ENCODE measurements at regions not wholly inside any gene's neighbourhood (a gene's known extent, or its start where the extent isn't known, plus 50 kb on each side); places are given as distances from the start of the nearest gene placed in this dataset.

DNA sequence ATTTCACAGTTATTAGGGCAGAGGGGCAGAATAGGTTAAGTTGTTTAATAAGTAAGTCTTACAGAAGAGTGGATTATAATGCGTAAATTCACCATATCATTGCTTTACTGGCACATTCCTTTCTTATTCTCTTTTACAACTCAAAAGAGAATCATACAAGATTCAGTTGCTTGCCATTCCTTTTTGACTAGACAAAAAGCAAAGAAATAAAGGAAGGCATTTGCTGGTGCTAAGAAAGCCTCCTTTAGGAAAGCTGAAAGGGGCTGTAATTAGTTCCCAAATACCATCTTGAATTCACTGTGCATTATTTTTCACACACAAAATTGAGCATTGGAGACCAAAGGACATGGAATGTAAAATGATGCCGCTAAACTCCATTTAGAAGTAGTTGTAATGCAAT is 499.3 kb downstream of the NXPH1 start:
- TF ChIP-seq, protein P1, sequence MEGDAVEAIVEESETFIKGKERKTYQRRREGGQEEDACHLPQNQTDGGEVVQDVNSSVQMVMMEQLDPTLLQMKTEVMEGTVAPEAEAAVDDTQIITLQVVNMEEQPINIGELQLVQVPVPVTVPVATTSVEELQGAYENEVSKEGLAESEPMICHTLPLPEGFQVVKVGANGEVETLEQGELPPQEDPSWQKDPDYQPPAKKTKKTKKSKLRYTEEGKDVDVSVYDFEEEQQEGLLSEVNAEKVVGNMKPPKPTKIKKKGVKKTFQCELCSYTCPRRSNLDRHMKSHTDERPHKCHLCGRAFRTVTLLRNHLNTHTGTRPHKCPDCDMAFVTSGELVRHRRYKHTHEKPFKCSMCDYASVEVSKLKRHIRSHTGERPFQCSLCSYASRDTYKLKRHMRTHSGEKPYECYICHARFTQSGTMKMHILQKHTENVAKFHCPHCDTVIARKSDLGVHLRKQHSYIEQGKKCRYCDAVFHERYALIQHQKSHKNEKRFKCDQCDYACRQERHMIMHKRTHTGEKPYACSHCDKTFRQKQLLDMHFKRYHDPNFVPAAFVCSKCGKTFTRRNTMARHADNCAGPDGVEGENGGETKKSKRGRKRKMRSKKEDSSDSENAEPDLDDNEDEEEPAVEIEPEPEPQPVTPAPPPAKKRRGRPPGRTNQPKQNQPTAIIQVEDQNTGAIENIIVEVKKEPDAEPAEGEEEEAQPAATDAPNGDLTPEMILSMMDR (conservative IDR thresholded peaks at IDR 0.05) = no peak
- H3K27ac ChIP-seq = no peak overlapping the region

DNA sequence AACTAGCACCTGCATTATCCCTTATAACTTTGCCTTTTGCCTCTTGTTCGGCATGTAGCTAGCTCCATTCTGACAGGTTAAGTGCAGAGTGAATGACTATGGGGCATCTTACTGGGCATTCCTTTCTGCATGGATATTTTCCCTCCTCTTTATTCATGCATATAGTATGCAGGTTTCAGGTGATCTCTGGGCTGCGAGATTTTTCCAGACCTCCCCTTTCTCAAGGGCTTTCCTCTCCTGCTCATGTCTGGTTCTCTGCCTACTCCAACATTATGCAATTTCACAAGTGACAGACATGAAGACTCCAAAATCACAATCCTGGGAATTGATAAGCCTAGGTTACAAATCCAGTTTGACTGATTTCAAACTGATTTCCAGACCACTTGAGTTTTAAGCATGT is 503.8 kb downstream of the NXPH1 start:
- TF ChIP-seq, protein P1 (conservative IDR thresholded peaks at IDR 0.05) = no peak
- H3K27ac ChIP-seq = no peak overlapping the region

DNA sequence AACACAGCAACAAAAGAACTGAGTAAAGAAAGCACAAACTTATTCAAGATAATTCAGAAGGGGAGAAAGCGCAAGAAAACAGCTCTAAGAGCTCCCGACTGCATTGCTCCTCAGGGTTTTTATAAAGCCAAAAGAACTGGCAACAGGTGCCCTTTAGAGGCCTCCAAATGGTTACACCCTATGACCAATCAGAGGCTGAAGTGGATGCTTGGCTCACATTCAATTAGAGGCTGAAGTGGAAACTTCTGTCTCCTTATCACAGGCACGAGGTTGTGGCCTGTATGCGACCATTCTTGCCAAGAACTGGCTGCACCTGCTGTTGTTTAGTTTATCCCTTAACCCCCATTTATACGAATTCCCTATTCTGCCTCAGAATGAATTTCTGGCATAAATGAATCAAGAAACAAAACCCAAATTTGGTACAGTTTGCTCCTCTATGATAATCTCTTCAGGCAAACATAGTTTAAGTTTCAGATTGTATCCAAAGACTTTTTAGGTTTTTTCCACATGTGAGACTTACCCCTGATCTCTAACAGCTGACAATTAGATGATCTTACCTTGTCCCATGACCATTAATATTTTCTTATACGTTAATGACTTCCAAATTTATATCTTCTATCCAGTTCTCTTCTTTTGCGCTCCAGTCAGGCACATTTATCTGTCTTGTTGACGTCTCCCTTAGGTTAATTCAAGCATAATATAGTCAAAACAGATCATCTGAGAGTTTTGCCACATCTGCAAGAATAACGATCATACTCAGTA is 504.8 kb downstream of the NXPH1 start:
- H3K27ac ChIP-seq = no peak overlapping the region
- TF ChIP-seq, protein P1 (conservative IDR thresholded peaks at IDR 0.05) = no peak

DNA sequence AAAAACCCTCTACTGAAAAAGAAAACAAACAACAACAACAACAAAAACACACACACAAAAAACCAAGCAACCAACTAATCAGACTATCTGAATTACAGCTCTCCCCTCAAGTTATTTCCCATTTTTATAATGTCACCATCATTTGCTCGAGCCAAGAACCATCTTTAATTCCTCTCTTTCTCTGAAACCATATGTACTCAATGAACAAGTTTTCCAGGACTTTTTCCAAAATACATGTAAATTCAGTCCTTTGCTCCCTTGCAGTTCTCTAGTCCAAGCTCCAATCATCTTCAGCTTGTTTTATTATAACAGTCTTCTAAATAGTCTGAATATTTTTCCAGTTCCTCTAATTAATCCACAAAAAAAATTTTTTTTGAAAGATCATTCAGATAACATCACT is 506.0 kb downstream of the NXPH1 start:
- no peak overlapping the region for H3K27ac ChIP-seq
- TF ChIP-seq, protein P1 (conservative IDR thresholded peaks at IDR 0.05) = no peak

DNA sequence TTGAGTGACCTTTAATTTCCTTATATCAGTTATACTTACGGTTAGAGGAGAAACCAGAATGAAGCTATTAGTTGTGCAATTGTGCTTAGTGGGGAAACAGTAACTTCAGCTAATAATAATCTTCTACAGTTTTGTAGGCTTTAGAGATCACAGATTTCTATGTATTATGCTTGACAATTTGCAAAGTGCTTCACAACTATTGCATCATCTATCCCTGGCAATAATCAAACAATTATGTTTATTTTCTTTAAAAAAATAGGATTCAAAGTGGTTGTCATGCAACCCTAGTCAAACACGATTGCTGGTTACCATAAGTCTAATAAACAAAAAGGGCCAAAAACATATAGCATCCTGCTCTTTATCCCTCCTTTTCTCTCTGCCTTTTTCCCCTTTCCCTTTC is 530.3 kb downstream of the NXPH1 start:
- H3K27ac ChIP-seq = no peak overlapping the region
- TF ChIP-seq, protein P1 (conservative IDR thresholded peaks at IDR 0.05) = no peak

DNA sequence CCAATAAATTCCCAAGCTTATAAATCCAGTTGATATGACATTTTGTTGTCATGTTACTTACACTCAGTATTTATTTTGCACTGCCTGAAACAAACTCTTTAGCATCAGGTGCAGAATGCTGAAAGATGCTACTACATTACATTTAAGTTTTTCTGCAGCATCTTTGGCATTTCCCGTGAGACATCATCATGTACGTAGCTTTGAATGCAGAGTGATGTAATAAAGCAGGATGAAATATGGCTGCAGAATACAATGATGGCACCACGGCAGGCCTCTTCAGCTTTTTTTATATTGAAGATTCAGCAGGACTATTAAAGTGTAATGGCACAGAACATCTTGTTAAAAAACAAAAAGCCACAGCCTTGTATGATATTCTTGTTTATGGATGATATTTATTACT is 531.8 kb downstream of the NXPH1 start:
- no peak overlapping the region for H3K27ac ChIP-seq
- TF ChIP-seq, protein P1 (conservative IDR thresholded peaks at IDR 0.05) = no peak

DNA sequence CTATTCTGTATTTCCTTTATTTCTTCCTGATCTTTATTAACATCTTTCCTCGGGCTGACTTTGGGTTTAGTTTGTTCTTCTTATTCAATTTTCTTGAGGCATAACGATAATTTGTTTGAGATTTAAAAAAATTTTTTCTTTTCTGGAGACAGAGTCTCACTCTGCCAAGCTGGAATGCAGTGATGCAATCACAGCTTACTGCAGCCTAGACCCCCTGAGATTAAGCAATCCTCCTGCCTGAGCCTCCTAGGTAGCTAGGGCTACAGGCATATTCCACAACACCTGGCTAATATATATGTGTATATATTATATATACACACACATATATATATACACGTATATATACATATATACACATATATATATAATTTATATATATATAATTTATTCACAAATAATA is 540.2 kb downstream of the NXPH1 start:
- TF ChIP-seq, protein P1 (conservative IDR thresholded peaks at IDR 0.05) = no peak
- H3K27ac ChIP-seq = no peak overlapping the region
